ENCODE measurements at regions not wholly inside any gene's neighbourhood (a gene's known extent, or its start where the extent isn't known, plus 50 kb on each side); places are given as distances from the start of the nearest gene placed in this dataset.

DNA sequence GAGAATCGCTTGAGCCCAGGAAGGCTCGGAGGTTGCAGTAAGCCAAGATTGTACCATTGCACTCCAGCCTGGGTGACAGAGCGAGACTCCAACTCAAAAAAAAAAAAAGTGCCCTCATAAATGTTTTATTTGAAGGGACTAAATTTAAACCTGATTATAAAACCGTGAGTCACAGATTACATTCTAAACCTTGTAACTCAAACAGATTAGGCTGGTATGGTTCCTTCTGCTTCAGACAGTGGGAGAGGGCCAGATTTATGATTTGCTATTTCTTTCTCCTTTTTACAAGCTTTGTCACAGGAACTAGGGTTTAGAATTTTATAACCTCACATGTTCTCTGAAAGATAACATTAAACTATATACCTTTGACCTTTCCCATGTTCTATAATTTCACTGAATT is 801.2 kb upstream of the ZWINT start:
- TF ChIP-seq POLR2A (IDR thresholded peaks at IDR 0.05) (no peak), EP300 (IDR thresholded peaks at IDR 0.05) (no peak)
- TF ChIP-seq, protein P1, sequence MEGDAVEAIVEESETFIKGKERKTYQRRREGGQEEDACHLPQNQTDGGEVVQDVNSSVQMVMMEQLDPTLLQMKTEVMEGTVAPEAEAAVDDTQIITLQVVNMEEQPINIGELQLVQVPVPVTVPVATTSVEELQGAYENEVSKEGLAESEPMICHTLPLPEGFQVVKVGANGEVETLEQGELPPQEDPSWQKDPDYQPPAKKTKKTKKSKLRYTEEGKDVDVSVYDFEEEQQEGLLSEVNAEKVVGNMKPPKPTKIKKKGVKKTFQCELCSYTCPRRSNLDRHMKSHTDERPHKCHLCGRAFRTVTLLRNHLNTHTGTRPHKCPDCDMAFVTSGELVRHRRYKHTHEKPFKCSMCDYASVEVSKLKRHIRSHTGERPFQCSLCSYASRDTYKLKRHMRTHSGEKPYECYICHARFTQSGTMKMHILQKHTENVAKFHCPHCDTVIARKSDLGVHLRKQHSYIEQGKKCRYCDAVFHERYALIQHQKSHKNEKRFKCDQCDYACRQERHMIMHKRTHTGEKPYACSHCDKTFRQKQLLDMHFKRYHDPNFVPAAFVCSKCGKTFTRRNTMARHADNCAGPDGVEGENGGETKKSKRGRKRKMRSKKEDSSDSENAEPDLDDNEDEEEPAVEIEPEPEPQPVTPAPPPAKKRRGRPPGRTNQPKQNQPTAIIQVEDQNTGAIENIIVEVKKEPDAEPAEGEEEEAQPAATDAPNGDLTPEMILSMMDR (IDR thresholded peaks at IDR 0.05): no peak

Data from sigmoid colon (tissue), 4 donors.